Upper lobe of left lung (tissue), 6 donors: ENCODE measurements at regions not wholly inside any gene's neighbourhood (a gene's known extent, or its start where the extent isn't known, plus 50 kb on each side); places are given as distances from the start of the nearest gene placed in this dataset.
A peak's percentile ranks its signal among the peaks of the same experiment; 100 is the strongest.

ENCODE experiments used
- ATAC-seq, 2 donors: fragments of 200-7000 bp; cut with Tn5 transposase; one replicate each; pipeline ENCODE4 v1.9.1; 2022; ENCODE audit warnings: mild to moderate bottlenecking in 2 of 2, moderate library complexity in 2 of 2; ENCODE audit not compliant: low FRiP score in 2 of 2
- DNase-seq, 2 donors: peaks; one replicate each; pipeline ENCODE4 v3.0.0-alpha.2; 2019 to 2020
- H3K27ac ChIP-seq, 4 donors: fragments of 200-600 bp; sonication (generic); one replicate each; pipeline ENCODE4 v1.5.1; 2016 to 2019
- H3K27me3 ChIP-seq, 4 donors: fragments of 200-600 bp; sonication (generic); one replicate each; pipeline ENCODE4 v1.5.1; 2017 to 2019
- H3K36me3 ChIP-seq, 4 donors: fragments of 200-600 bp; sonication (generic); one replicate each; pipeline ENCODE4 v1.5.1; 2016 to 2019
- H3K4me1 ChIP-seq, 4 donors: fragments of 200-600 bp; sonication (generic); one replicate each; pipeline ENCODE4 v1.5.1; 2018 to 2019
- H3K4me3 ChIP-seq, 4 donors: fragments of 200-600 bp; sonication (generic); one replicate each; pipeline ENCODE4 v1.5.1; 2017 to 2019; ENCODE audit warnings: mild to moderate bottlenecking in 2 of 4, moderate library complexity in 1 of 4
- H3K9me3 ChIP-seq, 4 donors: fragments of 200-600 bp; sonication (generic); one replicate each; pipeline ENCODE4 v1.5.1; 2018 to 2019
- EP300 ChIP-seq, 4 donors: sonication (generic); formaldehyde crosslinking; IDR thresholded peaks; one replicate each; pipeline ENCODE4 v1.5.1; 2017; ENCODE audit warnings: antibody characterized with exemption in 4 of 4, control low read depth in 2 of 4
- POLR2A ChIP-seq, 4 donors: fragments of 450-650 bp; IDR thresholded peaks; one replicate each; pipeline ENCODE4 v1.5.1; 2016 to 2017; ENCODE audit warnings: antibody characterized with exemption in 4 of 4, mild to moderate bottlenecking in 2 of 4
- POLR2AphosphoS5 ChIP-seq, 2 donors: sonication (generic); formaldehyde crosslinking; IDR thresholded peaks; one replicate each; pipeline ENCODE4 v1.5.1; 2017; ENCODE audit warnings: antibody characterized with exemption in 2 of 2
- WGBS, 2 donors: methylation state at CpG; one replicate each; pipeline ENCODE4 v1.1.5; 2017 to 2018; 5-methylcytosine and 5-hydroxymethylcytosine counted together
- TF ChIP-seq, protein P1 (sequence below), 6 experiments: fragments of 450-650 bp in 4 of 6; fragments of 200-600 bp in 2 of 6; sonication (generic) in 2 of 6; IDR thresholded peaks; one replicate each; pipeline ENCODE4 v1.5.1; 2016 to 2019; ENCODE audit warnings: antibody characterized with exemption in 6 of 6
- donor health status: DM: no; HTN: no; CAD: no; lungs with moderate emphysema.
- donor health status: DM: no; HTN: yes; CAD: no; lungs with severe emphysema.

DNA sequence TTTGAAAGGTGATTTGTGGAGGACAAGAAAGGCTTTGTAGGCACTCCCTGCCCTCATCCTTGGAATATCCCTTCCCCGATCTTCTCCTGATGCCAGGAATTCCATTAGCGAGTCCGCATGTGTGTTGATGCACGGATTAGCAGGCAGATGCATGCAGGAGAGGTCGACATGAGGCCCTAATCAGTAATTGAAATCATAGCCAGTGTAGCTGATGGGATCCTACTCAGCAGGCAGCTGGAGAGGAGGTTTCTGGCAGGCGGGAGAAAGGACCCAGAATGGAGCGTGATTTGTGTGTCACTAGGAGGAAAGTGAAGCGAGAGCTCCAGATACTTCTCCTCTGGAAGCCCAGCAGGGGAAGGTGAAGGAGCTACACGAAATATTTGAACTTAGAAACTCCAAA is 196.3 kb upstream of the CDH11 start:
- H3K27me3 ChIP-seq = no peaks in the 10 kb centered on the region
- H3K4me3 ChIP-seq = no peak overlapping the region
- 71 to 78% methylated on average over 9 of the region's 9 CpGs for WGBS, 2 donors
- no peak for ATAC-seq
- no peaks in the 10 kb centered on the region for H3K36me3 ChIP-seq
- no peak for DNase-seq
- H3K4me1 ChIP-seq = no peaks in the 10 kb centered on the region
- H3K9me3 ChIP-seq = no peaks in the 10 kb centered on the region
- H3K27ac ChIP-seq = no peak overlapping the region
- TF ChIP-seq POLR2AphosphoS5 (IDR thresholded peaks at IDR 0.05) = no peak
- no peak for TF ChIP-seq EP300 (IDR thresholded peaks at IDR 0.05)
- TF ChIP-seq, protein P1, sequence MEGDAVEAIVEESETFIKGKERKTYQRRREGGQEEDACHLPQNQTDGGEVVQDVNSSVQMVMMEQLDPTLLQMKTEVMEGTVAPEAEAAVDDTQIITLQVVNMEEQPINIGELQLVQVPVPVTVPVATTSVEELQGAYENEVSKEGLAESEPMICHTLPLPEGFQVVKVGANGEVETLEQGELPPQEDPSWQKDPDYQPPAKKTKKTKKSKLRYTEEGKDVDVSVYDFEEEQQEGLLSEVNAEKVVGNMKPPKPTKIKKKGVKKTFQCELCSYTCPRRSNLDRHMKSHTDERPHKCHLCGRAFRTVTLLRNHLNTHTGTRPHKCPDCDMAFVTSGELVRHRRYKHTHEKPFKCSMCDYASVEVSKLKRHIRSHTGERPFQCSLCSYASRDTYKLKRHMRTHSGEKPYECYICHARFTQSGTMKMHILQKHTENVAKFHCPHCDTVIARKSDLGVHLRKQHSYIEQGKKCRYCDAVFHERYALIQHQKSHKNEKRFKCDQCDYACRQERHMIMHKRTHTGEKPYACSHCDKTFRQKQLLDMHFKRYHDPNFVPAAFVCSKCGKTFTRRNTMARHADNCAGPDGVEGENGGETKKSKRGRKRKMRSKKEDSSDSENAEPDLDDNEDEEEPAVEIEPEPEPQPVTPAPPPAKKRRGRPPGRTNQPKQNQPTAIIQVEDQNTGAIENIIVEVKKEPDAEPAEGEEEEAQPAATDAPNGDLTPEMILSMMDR (IDR thresholded peaks at IDR 0.05) = no peak
- no peak for TF ChIP-seq POLR2A (IDR thresholded peaks at IDR 0.05)

DNA sequence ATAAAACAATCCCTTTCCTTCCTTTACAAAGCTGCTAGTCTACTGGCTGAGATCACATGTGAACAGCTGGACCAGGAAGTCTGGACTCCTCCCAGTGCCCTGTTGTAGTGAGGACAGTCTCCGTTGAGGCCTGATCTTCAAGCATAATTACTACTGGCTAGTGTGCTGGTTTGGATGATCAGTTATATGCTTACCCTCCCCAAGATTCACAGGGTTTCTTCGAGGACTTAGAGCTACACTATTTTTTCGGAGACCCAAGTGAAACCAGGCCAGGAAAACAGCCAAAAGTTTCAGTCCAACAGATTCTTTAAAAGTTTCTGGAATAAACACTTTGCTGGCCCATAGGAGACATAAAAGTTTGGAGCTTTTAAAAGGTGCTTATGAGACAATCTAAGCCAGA is 194.9 kb upstream of the CDH11 start:
- 63 to 70% methylated on average over 3 of the region's 3 CpGs for WGBS, 2 donors
- no peak for ATAC-seq
- no peak overlapping the region for H3K27ac ChIP-seq
- H3K27me3 ChIP-seq = no peaks in the 10 kb centered on the region
- H3K9me3 ChIP-seq = no peaks in the 10 kb centered on the region
- no peaks in the 10 kb centered on the region for H3K4me1 ChIP-seq
- H3K36me3 ChIP-seq = no peaks in the 10 kb centered on the region
- TF ChIP-seq EP300 (IDR thresholded peaks at IDR 0.05) (no peak), POLR2A (IDR thresholded peaks at IDR 0.05) (no peak), POLR2AphosphoS5 (IDR thresholded peaks at IDR 0.05) (no peak)
- TF ChIP-seq, protein P1 (IDR thresholded peaks at IDR 0.05) = no peak
- H3K4me3 ChIP-seq = no peak overlapping the region
- no peak for DNase-seq

DNA sequence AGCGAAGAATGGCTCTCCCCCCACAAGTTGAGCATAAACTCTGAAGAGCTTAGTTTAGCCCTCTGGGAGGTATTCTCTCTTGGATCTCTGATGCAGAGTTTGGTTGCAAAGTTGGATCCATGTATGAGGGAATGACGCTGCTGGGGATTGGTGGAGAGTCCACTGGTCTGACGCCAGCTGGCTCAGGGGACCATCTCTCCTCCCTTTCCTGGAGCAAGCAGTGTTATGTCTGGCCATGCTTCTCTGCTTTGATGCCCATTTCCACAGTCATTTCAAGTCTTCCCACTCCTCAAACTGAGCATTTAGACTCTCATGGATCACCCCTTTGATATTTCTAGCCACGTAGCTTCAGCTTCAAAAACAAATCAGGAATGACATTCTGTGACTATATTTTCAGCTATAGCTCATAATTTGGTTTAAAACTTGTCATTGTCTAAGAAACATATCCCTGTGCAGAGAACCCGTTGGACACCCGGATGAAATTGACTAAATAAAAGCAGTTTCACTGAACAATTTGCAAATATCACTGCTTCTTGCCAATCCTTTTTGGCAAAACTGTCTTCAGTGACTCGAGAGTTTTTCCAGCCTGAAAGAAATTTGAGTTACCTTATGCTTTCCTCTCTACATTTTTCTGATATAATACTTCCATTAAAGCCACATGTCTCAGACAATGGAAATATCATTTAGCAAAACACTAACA is 193.4 kb upstream of the CDH11 start:
- DNase-seq (no peak), ATAC-seq (peak in 1 of 2 donors; percentile 86)
- no peaks in the 10 kb centered on the region for H3K4me1 ChIP-seq
- H3K27ac ChIP-seq = no peak overlapping the region
- H3K27me3 ChIP-seq = no peaks in the 10 kb centered on the region
- 63 to 73% methylated on average over 5 to 7 of the region's 7 CpGs for WGBS, 2 donors
- TF ChIP-seq, protein P1 (IDR thresholded peaks at IDR 0.05) = no peak
- TF ChIP-seq POLR2A (IDR thresholded peaks at IDR 0.05) (no peak), POLR2AphosphoS5 (IDR thresholded peaks at IDR 0.05) (no peak), EP300 (IDR thresholded peaks at IDR 0.05) (no peak)
- no peaks in the 10 kb centered on the region for H3K36me3 ChIP-seq
- H3K4me3 ChIP-seq = no peak overlapping the region
- no peaks in the 10 kb centered on the region for H3K9me3 ChIP-seq

GRCh38 chr16:65314627-65315008 is 192.8 kb upstream of the CDH11 start:
- 61 to 81% methylated on average over 2 of the region's 2 CpGs for WGBS, 2 donors
- no peak overlapping the region for H3K27ac ChIP-seq

More at GRCh38 chr16:65314627-65315008, 192.8 kb upstream of the CDH11 start:
- Histone ChIP-seq H3K9me3 (no peaks in the 10 kb centered on the region), H3K27me3 (no peaks in the 10 kb centered on the region), H3K36me3 (no peaks in the 10 kb centered on the region), H3K4me3 (no peak overlapping the region), H3K4me1 (no peaks in the 10 kb centered on the region)
- DNase-seq = no peak
- TF ChIP-seq EP300 (IDR thresholded peaks at IDR 0.05) (no peak), POLR2A (IDR thresholded peaks at IDR 0.05) (no peak), POLR2AphosphoS5 (IDR thresholded peaks at IDR 0.05) (no peak)
- TF ChIP-seq, protein P1 (IDR thresholded peaks at IDR 0.05) = no peak
- ATAC-seq = peak in 1 of 2 donors; percentile 27
